NCI-H2107 treated with DMSO at 0.1 percent for 48 hours (cell line): ENCODE measurements at regions not wholly inside any gene's neighbourhood (a gene's known extent, or its start where the extent isn't known, plus 50 kb on each side); places are given as distances from the start of the nearest gene placed in this dataset.

Experiments used
- DNase-seq: peaks from one replicate; lab custom pipeline; 2025; ENCODE audit not compliant: unreplicated experiment; lab: John Stamatoyannopoulos, UW

DNA sequence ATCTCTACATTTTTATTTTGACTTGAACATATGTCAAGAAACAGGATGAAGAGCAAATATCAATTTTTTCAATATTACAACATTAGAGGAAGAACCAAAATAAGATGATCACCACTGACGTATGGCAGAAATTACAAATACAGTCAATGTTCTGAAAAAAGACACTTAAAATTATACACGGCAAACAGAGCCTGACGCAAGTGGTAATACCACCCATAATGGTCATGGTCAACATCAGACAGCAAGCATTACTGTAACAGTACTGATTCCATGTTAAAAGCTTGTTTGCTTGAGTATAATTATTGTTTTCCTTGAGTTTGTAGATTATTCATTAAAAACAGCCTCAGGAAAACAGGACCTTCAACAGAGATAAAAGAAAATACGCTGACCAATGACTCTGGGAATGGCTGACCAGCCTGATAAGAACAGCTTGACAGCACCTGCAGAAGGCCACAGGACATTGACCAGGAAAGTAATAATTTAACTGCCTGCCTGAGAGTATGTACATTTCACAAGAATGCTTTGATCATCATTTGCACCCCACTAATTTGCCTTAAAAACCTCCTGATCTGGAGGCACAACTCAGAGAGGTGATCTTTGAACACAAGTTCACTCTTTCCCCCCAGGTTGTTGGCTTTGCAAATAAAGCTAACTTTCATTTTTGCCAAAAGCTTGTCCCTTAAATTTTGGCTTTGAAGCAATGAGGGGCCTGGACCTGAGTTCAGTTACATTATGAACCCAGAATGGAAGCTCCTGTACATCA is 187.3 kb downstream of the IPO8 start:
- DNase-seq = no peak

GRCh38 chr12:30507576-30507975 is 188.1 kb downstream of the IPO8 start:
- no peak for DNase-seq

GRCh38 chr12:30506411-30506810 is 189.3 kb downstream of the IPO8 start:
- no peak for DNase-seq

DNA sequence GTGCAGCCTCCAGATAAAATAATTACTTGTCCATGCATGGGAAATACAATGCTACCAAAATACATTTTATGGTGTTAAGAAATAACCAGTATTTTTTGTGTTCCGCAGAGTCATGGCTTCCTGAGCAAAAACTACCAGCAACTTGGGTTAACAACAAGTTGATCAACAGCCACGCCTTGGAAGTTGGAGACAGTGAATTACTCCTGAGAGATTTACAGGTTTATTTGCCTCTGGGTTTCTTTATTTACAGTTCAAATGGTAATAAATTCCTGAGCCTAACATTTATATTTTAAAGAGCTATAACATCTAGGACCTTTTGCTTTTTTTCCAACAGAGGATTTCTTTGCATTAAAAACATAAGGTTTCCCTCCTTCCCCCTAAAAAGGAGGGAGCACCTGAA is 194.0 kb downstream of the IPO8 start:
- no peak for DNase-seq

DNA sequence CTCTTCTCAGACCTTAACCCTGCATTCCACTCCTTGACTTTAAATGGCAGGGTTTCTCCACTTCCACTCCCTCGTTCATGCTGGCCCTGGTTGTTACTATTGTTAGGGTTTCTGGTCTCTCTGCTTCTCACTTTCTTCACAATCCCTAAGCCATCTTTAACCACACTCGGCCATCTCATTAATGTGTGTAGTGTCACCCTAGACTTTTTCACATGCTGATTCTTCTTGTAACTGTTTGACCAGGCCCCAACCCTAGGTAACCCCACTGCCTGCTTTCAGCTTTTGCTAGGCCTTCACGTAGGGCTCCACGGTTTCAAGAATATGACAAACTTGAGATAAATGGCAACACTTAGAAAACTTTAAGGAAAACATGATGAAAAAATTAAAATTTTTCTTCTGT is 195.1 kb downstream of the IPO8 start:
- no peak for DNase-seq

GRCh38 chr12:30485230-30485890 is 210.3 kb downstream of the IPO8 start:
- no peak for DNase-seq

DNA sequence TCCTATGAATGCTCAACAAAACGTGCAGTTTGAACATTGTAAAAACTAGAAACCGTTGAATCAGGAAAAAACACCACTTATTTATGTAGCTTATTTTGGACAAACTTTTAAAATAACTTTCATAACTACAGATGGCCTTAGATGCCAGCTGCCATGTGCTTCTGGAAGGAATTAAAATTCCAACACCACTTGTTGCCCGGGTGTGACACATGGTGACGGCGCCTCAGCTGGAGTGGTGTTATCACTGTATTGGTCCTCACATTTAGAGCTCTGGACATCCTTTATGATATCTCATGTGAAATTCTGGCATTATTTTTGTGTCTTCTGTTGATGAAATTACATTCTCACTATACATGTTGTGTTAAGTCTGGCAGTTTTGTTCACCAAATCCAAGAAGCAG is 211.0 kb downstream of the IPO8 start:
- DNase-seq = no peak

GRCh38 chr12:30482650-30483049 is 213.0 kb downstream of the IPO8 start:
- no peak for DNase-seq

DNA sequence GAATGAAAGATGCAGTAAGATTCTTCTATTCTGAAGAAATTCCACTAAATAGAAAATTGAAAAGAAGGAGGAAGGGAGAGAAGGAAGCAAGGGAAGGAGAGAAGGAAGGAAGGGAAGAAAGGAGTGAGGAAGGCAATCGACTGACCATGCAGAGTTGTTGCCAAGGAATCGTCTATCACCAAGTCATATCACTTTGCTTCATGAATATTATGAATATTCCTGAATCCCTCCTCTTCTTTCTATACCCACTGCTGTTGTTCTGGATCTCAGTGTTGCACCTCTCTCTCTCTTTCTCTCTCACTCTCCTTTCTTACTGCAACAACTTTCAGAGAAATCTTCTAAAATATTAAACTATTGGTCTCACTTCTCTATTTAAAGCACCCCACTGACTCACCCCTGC is 222.4 kb downstream of the IPO8 start:
- DNase-seq = no peak

- DNase-seq = no peak
Measured at GRCh38 chr12:30466093-30466585, 229.5 kb downstream of the IPO8 start.

GRCh38 chr12:30463636-30464035 is 232.0 kb downstream of the IPO8 start:
- no peak for DNase-seq

DNA sequence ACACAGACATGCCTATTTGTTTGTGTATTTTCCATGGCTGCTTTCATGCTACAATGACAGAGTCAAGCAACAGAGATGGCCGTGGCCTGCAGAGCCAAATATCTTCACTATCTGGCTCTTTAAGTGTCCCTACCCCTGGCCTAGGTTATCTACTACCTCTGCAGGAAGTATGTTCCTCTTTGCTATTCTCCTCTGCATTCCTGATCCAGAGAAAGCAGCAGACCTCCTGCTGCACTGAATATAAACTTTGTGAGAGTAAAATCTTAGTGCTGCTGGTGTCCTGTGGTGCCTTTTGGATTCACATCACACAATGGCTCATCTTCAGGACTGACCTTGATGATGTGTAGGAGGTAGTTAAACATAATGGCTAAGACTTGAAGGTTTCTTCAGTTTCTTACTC is 233.4 kb downstream of the IPO8 start:
- DNase-seq = no peak

GRCh38 chr12:30461026-30461615 is 234.5 kb downstream of the IPO8 start:
- no peak for DNase-seq

DNA sequence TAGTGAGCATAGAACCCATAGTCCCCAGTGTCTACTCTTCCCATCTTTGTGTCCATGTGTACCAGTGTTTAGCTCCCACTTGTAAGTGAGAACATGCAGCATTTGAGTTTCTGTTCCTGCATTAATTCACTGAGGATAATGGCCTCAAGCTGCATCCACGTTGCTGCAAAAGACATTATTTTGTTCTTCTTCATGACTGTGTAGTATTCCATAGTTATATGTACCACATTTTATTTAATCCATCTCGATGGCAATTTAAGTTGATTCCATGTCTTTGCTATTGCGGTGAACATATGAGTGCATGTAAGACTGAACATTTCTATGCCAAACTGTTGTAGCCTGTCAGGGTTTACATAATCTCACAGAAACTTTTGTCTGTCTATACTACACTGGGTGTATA is 237.2 kb downstream of the IPO8 start:
- DNase-seq = no peak

- DNase-seq = no peak
Measured at GRCh38 chr12:30457621-30458289, 237.9 kb downstream of the IPO8 start.

DNA sequence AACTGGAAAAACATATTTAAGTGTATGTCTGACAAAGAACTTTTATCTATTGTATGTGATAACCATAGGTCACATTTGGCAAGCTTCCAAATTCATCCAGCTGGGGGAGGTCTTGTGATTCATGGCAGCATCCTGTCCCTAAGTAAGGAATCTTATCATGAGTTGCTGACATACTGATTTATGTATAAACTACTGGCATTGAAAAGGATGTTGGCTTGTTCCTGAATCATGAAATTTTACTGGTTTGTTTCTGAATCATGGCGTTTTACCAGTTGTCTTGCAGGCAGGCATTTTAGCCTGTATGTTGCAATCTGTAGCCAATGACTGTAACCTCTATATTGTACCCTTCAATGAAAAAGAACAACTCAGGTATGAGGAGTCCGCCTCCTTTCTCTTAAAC is 244.8 kb downstream of the IPO8 start:
- DNase-seq = no peak

DNA sequence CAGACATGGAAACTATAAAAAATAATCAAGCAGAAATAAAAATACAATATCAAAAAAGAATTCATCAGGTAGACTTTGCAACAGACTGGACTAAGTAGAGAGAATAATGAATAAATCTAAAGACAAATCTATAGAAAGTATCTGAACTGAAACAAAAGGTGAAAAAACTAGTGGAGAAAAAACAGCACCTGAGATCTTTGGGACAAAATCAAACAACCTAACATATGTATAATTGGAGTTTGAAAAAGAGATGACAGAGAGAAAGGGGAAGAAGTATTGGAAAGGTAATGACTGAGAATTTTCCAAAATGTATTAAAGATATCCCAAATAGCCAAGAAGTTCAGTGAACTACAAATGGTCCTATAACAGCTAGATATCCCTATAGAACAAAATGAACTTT is 245.4 kb downstream of the IPO8 start:
- DNase-seq = no peak

DNA sequence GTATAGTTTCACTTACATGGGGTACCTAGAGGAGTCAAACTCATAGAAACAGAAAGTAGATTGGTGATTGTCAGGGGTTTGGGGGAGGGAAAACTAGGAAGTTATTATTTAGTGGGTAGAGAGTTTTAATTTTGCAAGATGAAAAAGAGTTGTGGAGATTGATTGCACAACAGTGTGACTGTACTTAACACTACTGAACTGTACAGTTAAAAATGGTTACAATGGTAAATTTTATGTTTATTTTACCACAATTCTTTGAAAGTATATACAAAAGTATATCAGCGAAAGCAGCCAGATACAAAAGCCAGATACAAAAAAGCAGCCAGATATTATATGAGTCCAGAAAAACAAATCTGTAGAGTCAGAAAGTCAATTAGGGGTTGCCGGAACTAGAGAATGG is 247.6 kb downstream of the IPO8 start:
- no peak for DNase-seq

DNA sequence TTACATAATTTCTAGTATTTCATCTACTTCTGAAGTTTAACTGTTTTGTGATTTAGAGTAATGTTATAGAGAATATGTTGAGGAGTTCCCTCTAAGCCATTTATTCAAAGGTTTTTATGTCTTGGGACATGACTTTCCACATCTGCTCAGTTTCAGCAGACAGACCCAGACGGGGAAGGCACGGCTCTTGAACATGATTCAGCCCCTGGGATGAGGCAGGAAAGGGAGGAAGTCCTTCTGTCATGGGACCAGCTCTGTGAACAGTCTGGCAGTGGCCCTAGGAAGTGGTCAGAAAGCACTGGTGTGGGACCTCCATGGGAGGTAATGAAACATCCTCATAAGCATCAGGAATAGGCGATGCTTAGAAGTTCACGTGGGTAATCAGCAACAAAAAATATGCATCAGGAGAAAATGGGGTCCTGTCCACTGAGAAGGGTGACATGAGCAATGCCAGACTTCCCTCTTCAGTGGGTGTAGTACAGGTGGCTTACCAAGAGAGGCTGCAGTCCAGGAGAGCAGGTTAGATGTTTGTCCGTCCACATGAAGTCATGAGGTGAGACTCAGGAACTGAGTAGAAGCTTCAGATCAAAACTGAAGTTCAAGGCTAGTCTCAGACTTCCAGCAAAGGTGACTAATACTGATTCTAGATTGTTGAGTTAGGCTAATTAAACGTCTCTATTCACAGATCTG is 248.5 kb downstream of the IPO8 start:
- DNase-seq = no peak

GRCh38 chr12:30442461-30442860 is 253.2 kb downstream of the IPO8 start:
- DNase-seq = no peak
